Mesendoderm (in vitro differentiated cells): ENCODE measurements at regions not wholly inside any gene's neighbourhood (a gene's known extent, or its start where the extent isn't known, plus 50 kb on each side); places are given as distances from the start of the nearest gene placed in this dataset.

Experiments
- DNase-seq: peaks from one replicate; pipeline ENCODE4 v3.0.0; 2013
- H2AK5ac ChIP-seq: 2 replicates; pipeline ENCODE4 v1.6.1; 2013; ENCODE audit warnings: low read length, inconsistent platforms
- H2BK120ac ChIP-seq: 2 replicates; pipeline ENCODE4 v1.6.1; 2013; ENCODE audit warnings: low read depth, mild to moderate bottlenecking, low read length, moderate library complexity, mixed read lengths
- H2BK15ac ChIP-seq: replicated peaks from 2 replicates; pipeline ENCODE4 v1.6.1; 2013; ENCODE audit warnings: low read depth, mild to moderate bottlenecking, moderate library complexity
- H2BK5ac ChIP-seq: 2 replicates; pipeline ENCODE4 v1.6.1; 2013; ENCODE audit warnings: low read length, inconsistent platforms
- H3K18ac ChIP-seq: 2 replicates; pipeline ENCODE4 v1.6.1; 2013; ENCODE audit warnings: mild to moderate bottlenecking, low read length, mixed read lengths
- H3K23ac ChIP-seq: one replicate; pipeline ENCODE4 v1.6.1; 2013; ENCODE audit warnings: low read length
- H3K27ac ChIP-seq: 2 replicates; pipeline ENCODE4 v1.5.1; 2013; ENCODE audit warnings: low read depth, mild to moderate bottlenecking, inconsistent platforms, low read length, moderate library complexity
- H3K27me3 ChIP-seq: 2 replicates; pipeline ENCODE4 v1.6.1; 2013; ENCODE audit warnings: low read length, control low read depth, mild to moderate bottlenecking, inconsistent platforms; ENCODE audit not compliant: insufficient read depth, poor library complexity
- H3K36me3 ChIP-seq: 2 replicates; pipeline ENCODE4 v1.6.1; 2013; ENCODE audit warnings: low read length, inconsistent platforms; ENCODE audit not compliant: control insufficient read depth, insufficient read depth
- H3K4ac ChIP-seq: one replicate; pipeline ENCODE4 v1.6.1; 2013; ENCODE audit warnings: low read depth, mild to moderate bottlenecking, low read length, moderate library complexity
- H3K4me1 ChIP-seq: 2 replicates; pipeline ENCODE4 v1.6.1; 2013; ENCODE audit warnings: low read depth, low read length, inconsistent platforms; ENCODE audit not compliant: control insufficient read depth
- H3K4me2 ChIP-seq: 2 replicates; pipeline ENCODE4 v1.6.1; 2013; ENCODE audit warnings: low read length
- H3K4me3 ChIP-seq: 2 replicates; pipeline ENCODE4 v1.5.1; 2013; ENCODE audit warnings: mild to moderate bottlenecking, low read length
- H3K56ac ChIP-seq: one replicate; pipeline ENCODE4 v1.6.1; 2013; ENCODE audit warnings: low read length
- H3K79me1 ChIP-seq: 2 replicates; pipeline ENCODE4 v1.6.1; 2013; ENCODE audit warnings: low read length, inconsistent platforms
- H3K79me2 ChIP-seq: 2 replicates; pipeline ENCODE4 v1.6.1; 2013; ENCODE audit warnings: mild to moderate bottlenecking, low read length; ENCODE audit not compliant: control insufficient read depth, insufficient read depth
- H3K9ac ChIP-seq: 2 replicates; pipeline ENCODE4 v1.6.1; 2013; ENCODE audit warnings: low read length, inconsistent platforms
- H4K5ac ChIP-seq: one replicate; pipeline ENCODE4 v1.6.1; 2013; ENCODE audit warnings: low read length
- H4K8ac ChIP-seq: one replicate; pipeline ENCODE4 v1.6.1; 2013; ENCODE audit warnings: low read depth, mild to moderate bottlenecking, control low read depth, low read length, moderate library complexity
- WGBS: extraction: QIAGEN DNeasy Blood & Tissue Kit; methylation state at CpG from one replicate; pipeline ENCODE4 v1.1.7; 2013; ENCODE audit warnings: low lambda C conversion rate, missing lambda C conversion rate; ENCODE audit not compliant: insufficient coverage; ENCODE audit errors: extremely low coverage; 5-methylcytosine and 5-hydroxymethylcytosine counted together

- H3K23ac ChIP-seq: no peak overlapping the region
- H3K4me2 ChIP-seq: no peak overlapping the region
- no peak overlapping the region for H3K18ac ChIP-seq
- H4K8ac ChIP-seq: no peak overlapping the region
- H3K4me3 ChIP-seq: no peak overlapping the region
- no peak overlapping the region for H2BK5ac ChIP-seq
- H3K56ac ChIP-seq: no peak overlapping the region
- H3K4ac ChIP-seq: no peak overlapping the region
- H2AK5ac ChIP-seq: no peak overlapping the region
- H3K79me2 ChIP-seq: no peaks in the 10 kb centered on the region
- H2BK120ac ChIP-seq: no peak overlapping the region
- no peak for DNase-seq
- H3K9ac ChIP-seq: no peak overlapping the region
- no peak overlapping the region for H4K5ac ChIP-seq
- WGBS: no CpG with 5 or more reads among the region's 2 CpGs
- H3K4me1 ChIP-seq: no peaks in the 10 kb centered on the region
- no peaks in the 10 kb centered on the region for H3K36me3 ChIP-seq
- H3K79me1 ChIP-seq: no peaks in the 10 kb centered on the region
- no peaks in the 10 kb centered on the region for H3K27me3 ChIP-seq
- H2BK15ac ChIP-seq: no peak overlapping the region
- H3K27ac ChIP-seq: no peak overlapping the region
Observed at GRCh38 chr4:123898946-123899666, 502.5 kb downstream of the SPRY1 start.

DNA sequence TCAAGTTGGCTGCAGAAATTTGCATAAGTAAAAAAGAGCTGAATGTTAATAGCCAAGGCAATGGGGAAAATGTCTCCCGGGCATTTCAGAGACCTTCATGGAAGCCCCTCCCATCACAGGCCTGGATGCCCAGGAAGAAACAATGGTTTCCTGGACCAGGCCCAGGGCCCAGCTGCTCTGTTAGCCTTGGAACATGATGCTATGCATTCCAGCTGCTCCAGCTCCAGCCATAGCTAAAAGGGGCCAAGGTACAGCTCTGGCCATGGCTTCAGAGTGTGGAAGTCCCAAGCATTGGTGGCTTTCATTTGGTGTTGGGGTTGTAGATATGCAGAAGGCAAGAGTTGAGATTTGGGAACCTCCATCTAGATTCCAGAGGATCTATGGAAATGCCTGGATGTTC, 508.3 kb downstream of the SPRY1 start:
- H3K56ac ChIP-seq: no peak overlapping the region
- no peak overlapping the region for H3K4me2 ChIP-seq
- no peak overlapping the region for H2BK15ac ChIP-seq
- no peak overlapping the region for H3K4me3 ChIP-seq
- H3K79me1 ChIP-seq: no peaks in the 10 kb centered on the region
- no peak overlapping the region for H2BK120ac ChIP-seq
- no CpG with 5 or more reads among the region's 1 CpG for WGBS
- no peak for DNase-seq
- no peaks in the 10 kb centered on the region for H3K27me3 ChIP-seq
- no peak overlapping the region for H3K4ac ChIP-seq
- no peaks in the 10 kb centered on the region for H3K4me1 ChIP-seq
- H2BK5ac ChIP-seq: no peak overlapping the region
- H3K79me2 ChIP-seq: no peaks in the 10 kb centered on the region
- no peak overlapping the region for H3K23ac ChIP-seq
- H3K27ac ChIP-seq: no peak overlapping the region
- no peak overlapping the region for H3K9ac ChIP-seq
- no peak overlapping the region for H3K18ac ChIP-seq
- no peak overlapping the region for H2AK5ac ChIP-seq
- no peak overlapping the region for H4K8ac ChIP-seq
- no peak overlapping the region for H4K5ac ChIP-seq
- H3K36me3 ChIP-seq: no peaks in the 10 kb centered on the region

- Histone ChIP-seq H3K4ac (no peak overlapping the region), H3K23ac (no peak overlapping the region), H2BK5ac (no peak overlapping the region), H4K5ac (no peak overlapping the region), H3K4me3 (no peak overlapping the region), H3K4me2 (no peak overlapping the region), H3K9ac (no peak overlapping the region), H3K79me2 (no peaks in the 10 kb centered on the region), H2BK15ac (no peak overlapping the region), H3K27me3 (no peaks in the 10 kb centered on the region), H3K36me3 (no peaks in the 10 kb centered on the region), H2AK5ac (no peak overlapping the region), H4K8ac (no peak overlapping the region), H3K4me1 (no peaks in the 10 kb centered on the region), H3K27ac (no peak overlapping the region), H2BK120ac (no peak overlapping the region), H3K18ac (no peak overlapping the region), H3K56ac (no peak overlapping the region), H3K79me1 (no peaks in the 10 kb centered on the region)
- DNase-seq: no peak
Observed at GRCh38 chr4:123913598-123913997, 517.0 kb downstream of the SPRY1 start.

- H3K18ac ChIP-seq: no peak overlapping the region
- H3K56ac ChIP-seq: no peak overlapping the region
- H4K8ac ChIP-seq: no peak overlapping the region
- H2BK15ac ChIP-seq: no peak overlapping the region
- H3K9ac ChIP-seq: no peak overlapping the region
- no peak overlapping the region for H3K4me3 ChIP-seq
- H3K36me3 ChIP-seq: no peaks in the 10 kb centered on the region
- no peaks in the 10 kb centered on the region for H3K79me2 ChIP-seq
- H3K4me1 ChIP-seq: no peaks in the 10 kb centered on the region
- no CpG with 5 or more reads among the region's 2 CpGs for WGBS
- no peak for DNase-seq
- no peaks in the 10 kb centered on the region for H3K27me3 ChIP-seq
- no peak overlapping the region for H3K23ac ChIP-seq
- no peak overlapping the region for H2BK5ac ChIP-seq
- no peak overlapping the region for H2AK5ac ChIP-seq
- H3K4ac ChIP-seq: no peak overlapping the region
- H3K27ac ChIP-seq: no peak overlapping the region
- H3K4me2 ChIP-seq: no peak overlapping the region
- H3K79me1 ChIP-seq: no peaks in the 10 kb centered on the region
- H4K5ac ChIP-seq: no peak overlapping the region
- no peak overlapping the region for H2BK120ac ChIP-seq
Observed at GRCh38 chr4:123916821-123917220, 520.2 kb downstream of the SPRY1 start.

- H2BK120ac ChIP-seq: no peak overlapping the region
- no peak overlapping the region for H4K5ac ChIP-seq
- no peak overlapping the region for H3K27ac ChIP-seq
- DNase-seq: no peak
- H3K36me3 ChIP-seq: no peaks in the 10 kb centered on the region
- H2BK5ac ChIP-seq: no peak overlapping the region
- H3K4me3 ChIP-seq: no peak overlapping the region
- no peaks in the 10 kb centered on the region for H3K79me2 ChIP-seq
- no peak overlapping the region for H4K8ac ChIP-seq
- no peak overlapping the region for H3K18ac ChIP-seq
- H3K4ac ChIP-seq: no peak overlapping the region
- H3K27me3 ChIP-seq: no peaks in the 10 kb centered on the region
- no peaks in the 10 kb centered on the region for H3K4me1 ChIP-seq
- no peak overlapping the region for H3K56ac ChIP-seq
- no peak overlapping the region for H3K4me2 ChIP-seq
- H3K23ac ChIP-seq: no peak overlapping the region
- H3K9ac ChIP-seq: no peak overlapping the region
- no peak overlapping the region for H2AK5ac ChIP-seq
- H2BK15ac ChIP-seq: no peak overlapping the region
- WGBS: no CpG with 5 or more reads among the region's 4 CpGs
- H3K79me1 ChIP-seq: no peaks in the 10 kb centered on the region
Observed at GRCh38 chr4:123919576-123920098, 523.0 kb downstream of the SPRY1 start.

DNA sequence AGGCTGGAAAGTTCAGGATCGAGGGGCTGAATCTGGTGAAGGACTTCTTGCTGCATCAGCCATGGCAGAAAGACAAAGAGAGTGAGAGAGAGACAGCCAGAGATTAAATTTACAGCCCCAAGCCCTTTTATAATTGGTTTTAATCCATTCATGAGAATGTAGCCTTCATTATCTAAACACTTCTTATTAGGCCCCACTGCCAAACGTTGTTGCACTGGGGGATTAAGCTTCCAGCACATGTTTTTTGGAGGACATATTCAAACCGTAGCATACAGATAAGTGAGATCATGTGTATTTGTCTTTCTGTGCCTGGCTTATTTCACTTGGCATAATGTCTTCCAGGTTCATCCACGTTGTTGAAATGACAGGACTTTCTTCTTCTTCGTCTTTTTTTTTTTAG, 524.7 kb downstream of the SPRY1 start:
- H3K36me3 ChIP-seq: no peaks in the 10 kb centered on the region
- no peaks in the 10 kb centered on the region for H3K79me2 ChIP-seq
- H4K8ac ChIP-seq: no peak overlapping the region
- H3K9ac ChIP-seq: no peak overlapping the region
- H2AK5ac ChIP-seq: no peak overlapping the region
- DNase-seq: no peak
- H3K4ac ChIP-seq: no peak overlapping the region
- no peak overlapping the region for H2BK5ac ChIP-seq
- H3K27ac ChIP-seq: no peak overlapping the region
- H3K4me1 ChIP-seq: no peaks in the 10 kb centered on the region
- no peak overlapping the region for H2BK15ac ChIP-seq
- H3K27me3 ChIP-seq: no peaks in the 10 kb centered on the region
- H2BK120ac ChIP-seq: no peak overlapping the region
- H3K56ac ChIP-seq: no peak overlapping the region
- no peak overlapping the region for H3K23ac ChIP-seq
- WGBS: no CpG with 5 or more reads among the region's 5 CpGs
- no peak overlapping the region for H3K4me3 ChIP-seq
- no peak overlapping the region for H3K18ac ChIP-seq
- H3K79me1 ChIP-seq: no peaks in the 10 kb centered on the region
- no peak overlapping the region for H4K5ac ChIP-seq
- no peak overlapping the region for H3K4me2 ChIP-seq
